Activated naive CD4-positive, alpha-beta T cell treated with anti-CD3 and anti-CD28 coated beads, Interleukin-2, amount 50 U/mL, for 24 hours (primary cell): ENCODE measurements at regions not wholly inside any gene's neighbourhood (a gene's known extent, or its start where the extent isn't known, plus 50 kb on each side); places are given as distances from the start of the nearest gene placed in this dataset.

Experiments
- H3K27ac Mint-ChIP-seq: one replicate; pipeline ENCODE4 v1.8.0; 2021; ENCODE audit warnings: mild to moderate bottlenecking, mixed read lengths
- H3K27me3 Mint-ChIP-seq: one replicate; pipeline ENCODE4 v1.8.0; 2021; ENCODE audit warnings: mixed read lengths
- H3K36me3 Mint-ChIP-seq: one replicate; pipeline ENCODE4 v1.8.0; 2021; ENCODE audit warnings: mixed read lengths
- H3K4me1 Mint-ChIP-seq: one replicate; pipeline ENCODE4 v1.8.0; 2021; ENCODE audit warnings: mixed read lengths
- H3K4me3 Mint-ChIP-seq: one replicate; pipeline ENCODE4 v1.8.0; 2021; ENCODE audit warnings: mild to moderate bottlenecking, mixed read lengths
- H3K9me3 Mint-ChIP-seq: one replicate; pipeline ENCODE4 v1.8.0; 2021; ENCODE audit warnings: mixed read lengths

- no peaks in the 10 kb centered on the region for H3K36me3 Mint-ChIP-seq
- H3K27ac Mint-ChIP-seq, result no peak overlapping the region
- no peaks in the 10 kb centered on the region for H3K9me3 Mint-ChIP-seq
- peaks cover 4% of the 10 kb centered on the region for H3K27me3 Mint-ChIP-seq
- no peaks in the 10 kb centered on the region for H3K4me1 Mint-ChIP-seq
- H3K4me3 Mint-ChIP-seq, result no peak overlapping the region
Measured at GRCh38 chr1:55700359-55701130, 485.4 kb upstream of the USP24 start.

DNA sequence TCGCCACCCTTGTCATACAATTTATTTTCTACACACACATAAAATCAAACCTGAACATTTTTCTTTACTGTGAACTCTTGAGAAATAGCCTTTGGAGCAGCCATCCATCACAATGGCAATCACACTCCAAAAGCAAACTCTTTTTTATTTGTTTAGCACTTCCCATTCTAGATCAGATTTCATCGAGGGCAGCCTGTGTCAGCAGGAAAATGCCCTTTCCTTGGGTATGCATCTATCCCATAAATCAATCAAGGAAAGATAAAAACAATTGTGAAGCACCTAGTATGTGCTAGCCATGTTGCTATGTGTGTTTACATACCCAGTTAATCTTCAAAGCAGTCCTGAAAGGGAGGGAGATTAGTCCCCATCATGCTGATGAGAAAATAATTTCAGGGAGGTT is 484.1 kb upstream of the USP24 start:
- peaks cover 4% of the 10 kb centered on the region for H3K27me3 Mint-ChIP-seq
- no peaks in the 10 kb centered on the region for H3K4me1 Mint-ChIP-seq
- H3K9me3 Mint-ChIP-seq, result no peaks in the 10 kb centered on the region
- no peaks in the 10 kb centered on the region for H3K36me3 Mint-ChIP-seq
- H3K4me3 Mint-ChIP-seq, result no peak overlapping the region
- H3K27ac Mint-ChIP-seq, result no peak overlapping the region

- no peak overlapping the region for H3K27ac Mint-ChIP-seq
- H3K9me3 Mint-ChIP-seq, result no peaks in the 10 kb centered on the region
- H3K27me3 Mint-ChIP-seq, result peaks cover 4% of the 10 kb centered on the region
- H3K4me1 Mint-ChIP-seq, result no peaks in the 10 kb centered on the region
- H3K4me3 Mint-ChIP-seq, result no peak overlapping the region
- no peaks in the 10 kb centered on the region for H3K36me3 Mint-ChIP-seq
Measured at GRCh38 chr1:55697997-55698535, 482.9 kb upstream of the USP24 start.

DNA sequence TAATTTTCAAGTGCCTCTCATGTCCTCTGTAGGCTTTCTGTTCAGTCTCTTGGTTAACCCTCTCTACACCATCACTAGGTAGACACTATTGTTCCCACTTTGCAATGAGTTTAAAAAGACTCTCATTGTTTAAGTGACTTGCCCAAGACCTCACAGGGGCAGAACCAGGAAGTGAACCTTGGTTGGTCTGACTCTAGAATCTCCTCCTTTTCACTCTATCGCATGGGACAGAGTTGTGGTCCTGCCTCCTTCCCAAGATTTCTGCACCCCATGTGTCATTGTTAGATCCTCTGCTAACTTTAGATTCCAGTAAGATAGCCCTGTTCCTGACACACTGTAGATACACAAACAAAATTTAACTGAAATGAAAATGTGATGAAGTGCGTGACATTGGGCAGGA is 481.7 kb upstream of the USP24 start:
- Mint-ChIP-seq H3K4me3 (no peak overlapping the region), H3K27me3 (peaks cover 4% of the 10 kb centered on the region), H3K36me3 (no peaks in the 10 kb centered on the region), H3K9me3 (no peaks in the 10 kb centered on the region), H3K4me1 (no peaks in the 10 kb centered on the region), H3K27ac (no peak overlapping the region)

DNA sequence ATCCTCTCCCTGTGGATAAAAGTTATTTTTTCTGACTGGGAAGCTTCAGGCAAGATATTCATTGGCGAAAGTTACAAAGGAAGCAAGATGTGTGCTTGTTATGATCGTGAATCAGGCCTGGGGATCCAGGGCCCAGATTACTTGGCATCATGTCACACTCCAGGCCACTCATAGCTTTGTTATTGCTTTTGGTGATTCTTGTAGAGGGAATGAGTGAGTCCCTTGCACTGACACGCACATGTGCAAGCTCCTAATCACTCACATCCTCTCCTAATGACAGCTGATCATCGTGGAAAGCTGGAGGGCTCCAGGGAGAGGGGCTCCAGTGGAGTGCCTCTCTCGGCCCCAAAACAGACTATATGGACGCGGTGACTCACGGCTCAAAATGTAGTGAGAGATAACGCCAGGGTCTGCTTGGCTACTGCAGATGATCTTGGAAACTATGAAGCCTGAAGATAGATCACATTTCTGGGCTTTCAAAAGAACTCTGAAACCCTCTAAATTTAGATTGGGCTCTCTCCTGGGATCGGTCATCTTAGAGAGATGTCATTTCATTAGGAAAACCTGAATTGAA is 481.1 kb upstream of the USP24 start:
- peaks cover 4% of the 10 kb centered on the region for H3K27me3 Mint-ChIP-seq
- H3K4me1 Mint-ChIP-seq, result no peaks in the 10 kb centered on the region
- no peaks in the 10 kb centered on the region for H3K36me3 Mint-ChIP-seq
- no peak overlapping the region for H3K4me3 Mint-ChIP-seq
- no peaks in the 10 kb centered on the region for H3K9me3 Mint-ChIP-seq
- no peak overlapping the region for H3K27ac Mint-ChIP-seq

- Mint-ChIP-seq H3K4me3 (no peak overlapping the region), H3K27me3 (peaks cover 7% of the 10 kb centered on the region), H3K36me3 (no peaks in the 10 kb centered on the region), H3K9me3 (no peaks in the 10 kb centered on the region), H3K27ac (no peak overlapping the region), H3K4me1 (no peaks in the 10 kb centered on the region)
Measured at GRCh38 chr1:55695552-55695951, 480.4 kb upstream of the USP24 start.

DNA sequence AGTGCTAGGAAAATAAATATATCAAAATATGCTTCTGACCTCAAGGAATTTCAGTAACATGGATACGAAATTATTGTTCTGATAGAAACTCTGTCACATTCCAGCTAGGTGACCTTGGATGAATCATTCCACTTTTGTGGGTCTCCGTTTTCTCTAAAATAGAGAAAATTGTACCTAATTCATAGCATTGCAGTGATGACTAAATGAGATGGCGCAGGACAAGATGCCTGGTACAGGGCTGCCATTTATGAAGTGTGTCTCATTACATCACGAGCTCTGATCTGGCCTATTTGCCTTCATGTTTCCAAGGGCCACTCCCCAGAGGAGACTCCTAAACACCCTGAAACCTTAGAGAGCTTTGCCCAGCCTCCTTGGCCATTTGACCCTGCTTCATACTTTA is 480.0 kb upstream of the USP24 start:
- Mint-ChIP-seq H3K36me3 (no peaks in the 10 kb centered on the region), H3K27ac (no peak overlapping the region), H3K27me3 (peaks cover 7% of the 10 kb centered on the region), H3K4me1 (no peaks in the 10 kb centered on the region), H3K9me3 (no peaks in the 10 kb centered on the region), H3K4me3 (no peak overlapping the region)

GRCh38 chr1:55694310-55694801 is 479.2 kb upstream of the USP24 start:
- Mint-ChIP-seq H3K4me3 (no peak overlapping the region), H3K27me3 (peaks cover 11% of the 10 kb centered on the region), H3K27ac (no peak overlapping the region), H3K4me1 (no peaks in the 10 kb centered on the region), H3K36me3 (no peaks in the 10 kb centered on the region), H3K9me3 (no peaks in the 10 kb centered on the region)

GRCh38 chr1:55692726-55693125 is 477.6 kb upstream of the USP24 start:
- no peaks in the 10 kb centered on the region for H3K4me1 Mint-ChIP-seq
- H3K4me3 Mint-ChIP-seq, result no peak overlapping the region
- no peaks in the 10 kb centered on the region for H3K36me3 Mint-ChIP-seq
- H3K27ac Mint-ChIP-seq, result no peak overlapping the region
- no peaks in the 10 kb centered on the region for H3K9me3 Mint-ChIP-seq
- peaks cover 9% of the 10 kb centered on the region for H3K27me3 Mint-ChIP-seq

GRCh38 chr1:55690366-55690765 is 475.2 kb upstream of the USP24 start:
- no peak overlapping the region for H3K4me3 Mint-ChIP-seq
- H3K27ac Mint-ChIP-seq, result no peak overlapping the region
- no peaks in the 10 kb centered on the region for H3K36me3 Mint-ChIP-seq
- H3K4me1 Mint-ChIP-seq, result no peaks in the 10 kb centered on the region
- no peaks in the 10 kb centered on the region for H3K9me3 Mint-ChIP-seq
- H3K27me3 Mint-ChIP-seq, result peaks cover 15% of the 10 kb centered on the region

GRCh38 chr1:55689800-55690199 is 474.6 kb upstream of the USP24 start:
- H3K9me3 Mint-ChIP-seq, result no peaks in the 10 kb centered on the region
- no peak overlapping the region for H3K27ac Mint-ChIP-seq
- H3K4me1 Mint-ChIP-seq, result no peaks in the 10 kb centered on the region
- H3K4me3 Mint-ChIP-seq, result no peak overlapping the region
- H3K27me3 Mint-ChIP-seq, result peaks cover 15% of the 10 kb centered on the region
- H3K36me3 Mint-ChIP-seq, result no peaks in the 10 kb centered on the region

- no peak overlapping the region for H3K27ac Mint-ChIP-seq
- peaks cover 18% of the 10 kb centered on the region for H3K27me3 Mint-ChIP-seq
- H3K4me3 Mint-ChIP-seq, result no peak overlapping the region
- H3K9me3 Mint-ChIP-seq, result peaks cover 9% of the 10 kb centered on the region
- no peaks in the 10 kb centered on the region for H3K4me1 Mint-ChIP-seq
- H3K36me3 Mint-ChIP-seq, result no peaks in the 10 kb centered on the region
Measured at GRCh38 chr1:55685560-55685959, 470.4 kb upstream of the USP24 start.

DNA sequence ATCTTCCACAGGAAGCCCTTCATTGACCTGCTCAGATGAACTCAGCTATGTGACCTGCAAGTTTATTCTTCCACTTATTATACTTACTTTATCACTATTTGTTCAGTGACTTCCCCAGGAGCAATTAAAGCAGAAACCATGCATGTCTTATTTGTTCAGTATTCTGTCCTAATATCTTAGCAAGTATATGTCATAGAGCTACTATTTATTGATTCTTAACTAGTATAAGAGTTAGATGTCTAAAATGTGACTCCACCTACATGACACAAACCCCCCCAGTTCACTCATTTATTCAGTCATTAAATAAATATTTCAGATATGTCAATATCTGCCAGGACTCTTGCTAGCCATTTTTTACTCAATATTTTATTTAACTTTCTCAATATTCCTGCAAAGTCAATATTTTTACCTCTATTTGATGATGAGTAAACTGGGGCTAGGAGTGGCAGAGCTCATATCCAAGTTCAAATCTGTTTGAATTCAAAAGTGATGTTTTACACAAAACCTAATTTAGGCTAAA is 469.0 kb upstream of the USP24 start:
- Mint-ChIP-seq H3K9me3 (peaks cover 9% of the 10 kb centered on the region), H3K36me3 (no peaks in the 10 kb centered on the region), H3K27ac (no peak overlapping the region), H3K27me3 (peaks cover 12% of the 10 kb centered on the region), H3K4me1 (no peaks in the 10 kb centered on the region), H3K4me3 (no peak overlapping the region)

DNA sequence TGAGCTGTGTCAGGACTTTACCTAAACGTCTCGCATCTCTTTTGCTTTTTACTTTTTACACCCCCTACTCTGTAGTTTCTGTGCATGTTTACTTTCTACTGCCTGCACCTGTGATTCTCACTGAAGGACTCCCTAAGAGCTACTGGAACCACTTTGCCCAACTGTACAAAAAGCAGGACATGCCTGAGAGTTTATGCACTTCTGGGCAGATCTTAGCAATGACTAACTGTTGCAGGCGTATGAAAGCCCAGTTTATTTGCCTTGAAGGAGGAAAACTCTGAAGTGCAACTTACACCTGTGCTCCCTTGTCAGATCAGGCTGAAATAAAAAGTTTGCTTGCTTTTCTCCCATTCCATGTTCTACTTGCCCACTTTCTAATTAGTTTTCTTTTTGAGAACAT is 467.0 kb upstream of the USP24 start:
- Mint-ChIP-seq H3K4me1 (no peaks in the 10 kb centered on the region), H3K27ac (no peak overlapping the region), H3K27me3 (peaks cover 9% of the 10 kb centered on the region), H3K4me3 (no peak overlapping the region), H3K9me3 (peaks cover 9% of the 10 kb centered on the region), H3K36me3 (no peaks in the 10 kb centered on the region)

GRCh38 chr1:55679971-55680370 is 464.8 kb upstream of the USP24 start:
- H3K27me3 Mint-ChIP-seq, result peaks cover 6% of the 10 kb centered on the region
- H3K4me1 Mint-ChIP-seq, result no peaks in the 10 kb centered on the region
- no peak overlapping the region for H3K4me3 Mint-ChIP-seq
- H3K36me3 Mint-ChIP-seq, result no peaks in the 10 kb centered on the region
- peaks cover 9% of the 10 kb centered on the region for H3K9me3 Mint-ChIP-seq
- H3K27ac Mint-ChIP-seq, result no peak overlapping the region

GRCh38 chr1:55673416-55673815 is 458.3 kb upstream of the USP24 start:
- peaks cover 2% of the 10 kb centered on the region for H3K27me3 Mint-ChIP-seq
- H3K9me3 Mint-ChIP-seq, result no peaks in the 10 kb centered on the region
- no peak overlapping the region for H3K4me3 Mint-ChIP-seq
- H3K36me3 Mint-ChIP-seq, result no peaks in the 10 kb centered on the region
- H3K27ac Mint-ChIP-seq, result no peak overlapping the region
- H3K4me1 Mint-ChIP-seq, result no peaks in the 10 kb centered on the region
